IMR-90 (cell line): ENCODE measurements at regions not wholly inside any gene's neighbourhood (a gene's known extent, or its start where the extent isn't known, plus 50 kb on each side); places are given as distances from the start of the nearest gene placed in this dataset.

ENCODE experiments used
- ATAC-seq: fragments of 200-7000 bp; cut with Tn5 transposase; 2 replicates; pipeline ENCODE4 v1.9.1; 2020; ENCODE audit warnings: low read depth, mild to moderate bottlenecking, moderate library complexity
- BruUV-seq: library from RNA; stranded (reverse); fragments of 400-500 nt; replicated peaks from 2 replicates; lab custom pipeline; 2021; lab: Mats Ljungman, UMichigan
- CTCF ChIA-PET: fragments of 300-600 bp; formaldehyde crosslinking; extraction: SDS; loops from one replicate; lab custom pipeline; 2021; ENCODE audit warnings: antibody characterized with exemption; lab: Yijun Ruan, JAX
- POLR2A ChIA-PET: fragments of 300-600 bp; sonication (Branson Sonifier 250); formaldehyde crosslinking; loops from one replicate; lab custom pipeline; 2022; ENCODE audit warnings: antibody characterized with exemption; ENCODE audit not compliant: unreplicated experiment; lab: Charles Lee
- DNase-seq: peaks from one replicate; pipeline ENCODE4 v3.0.0; 2013
- H2AFZ ChIP-seq: replicated peaks from 2 replicates; pipeline ENCODE3; 2013; ENCODE audit warnings: low read length, mild to moderate bottlenecking; ENCODE audit not compliant: poor library complexity
- H2AK5ac ChIP-seq: 2 replicates; pipeline ENCODE4 v1.6.1; 2013; ENCODE audit warnings: low read depth, low read length, inconsistent platforms
- H2AK9ac ChIP-seq: replicated peaks from 2 replicates; pipeline ENCODE3; 2013; ENCODE audit warnings: mild to moderate bottlenecking, low read depth, low read length, moderate library complexity; ENCODE audit not compliant: poor library complexity
- H2BK120ac ChIP-seq: 2 replicates; pipeline ENCODE4 v1.6.1; 2013; ENCODE audit warnings: low read depth, low read length, inconsistent platforms
- H2BK15ac ChIP-seq: 3 replicates; pipeline ENCODE4 v1.6.1; 2013; ENCODE audit warnings: low read depth, low read length, inconsistent platforms
- H2BK20ac ChIP-seq: 2 replicates; pipeline ENCODE4 v1.6.1; 2013; ENCODE audit warnings: low read depth, mild to moderate bottlenecking, inconsistent platforms, low read length, moderate library complexity
- H2BK5ac ChIP-seq: 2 replicates; pipeline ENCODE4 v1.6.1; 2013; ENCODE audit warnings: mild to moderate bottlenecking, low read depth, low read length, inconsistent platforms; ENCODE audit not compliant: poor library complexity, severe bottlenecking
- H3K14ac ChIP-seq: replicated peaks from 2 replicates; pipeline ENCODE4 v1.6.1; 2013; ENCODE audit warnings: low read depth, low read length, inconsistent platforms
- H3K18ac ChIP-seq: 2 replicates; pipeline ENCODE4 v1.6.1; 2013; ENCODE audit warnings: low read depth, low read length, control low read depth
- H3K23ac ChIP-seq: 2 replicates; pipeline ENCODE4 v1.6.1; 2013; ENCODE audit warnings: low read depth, low read length, inconsistent platforms
- H3K27ac ChIP-seq: 2 replicates; pipeline ENCODE4 v1.5.1; 2013; ENCODE audit warnings: mild to moderate bottlenecking, control low read depth, low read length; ENCODE audit not compliant: insufficient read depth
- H3K27me3 ChIP-seq: 2 replicates; pipeline ENCODE4 v1.6.1; 2013; ENCODE audit warnings: low read length; ENCODE audit not compliant: control insufficient read depth, insufficient read depth
- H3K36me3 ChIP-seq: 2 replicates; pipeline ENCODE4 v1.6.1; 2013; ENCODE audit warnings: low read length, mixed read lengths; ENCODE audit not compliant: control insufficient read depth, insufficient read depth
- H3K4ac ChIP-seq: 2 replicates; pipeline ENCODE4 v1.6.1; 2013; ENCODE audit warnings: low read depth, low read length, inconsistent platforms
- H3K4me1 ChIP-seq: 2 replicates; pipeline ENCODE4 v1.6.1; 2013; ENCODE audit warnings: low read length, mixed read lengths; ENCODE audit not compliant: control insufficient read depth, insufficient read depth
- H3K4me2 ChIP-seq: 2 replicates; pipeline ENCODE4 v1.6.1; 2013; ENCODE audit warnings: low read depth, mild to moderate bottlenecking, control low read depth, low read length, moderate library complexity
- H3K4me3 ChIP-seq: 2 replicates; pipeline ENCODE4 v1.5.1; 2013; ENCODE audit warnings: low read depth, mild to moderate bottlenecking, control low read depth, low read length, moderate library complexity; ENCODE audit not compliant: insufficient read depth
- H3K56ac ChIP-seq: 2 replicates; pipeline ENCODE4 v1.6.1; 2013; ENCODE audit warnings: low read length, inconsistent platforms; ENCODE audit not compliant: insufficient read depth; ENCODE audit errors: extremely low read depth
- H3K79me1 ChIP-seq, 2 experiments: 2 replicates each; pipeline ENCODE4 v1.6.1; 2013; ENCODE audit warnings: low read length in 2 of 2, inconsistent platforms in 1 of 2, low read depth in 1 of 2
- H3K9ac ChIP-seq: 2 replicates; pipeline ENCODE4 v1.6.1; 2013; ENCODE audit warnings: low read depth, low read length, control low read depth
- H3K9me1 ChIP-seq: 2 replicates; pipeline ENCODE4 v1.6.1; 2013; ENCODE audit warnings: low read length, inconsistent platforms; ENCODE audit not compliant: insufficient read depth
- H3K9me3 ChIP-seq: 2 replicates; pipeline ENCODE4 v1.6.1; 2013; ENCODE audit warnings: low read length; ENCODE audit not compliant: control insufficient read depth, insufficient read depth
- H4K20me1 ChIP-seq: 2 replicates; pipeline ENCODE4 v1.6.1; 2013; ENCODE audit warnings: low read length, inconsistent platforms; ENCODE audit not compliant: insufficient read depth
- H4K5ac ChIP-seq: 2 replicates; pipeline ENCODE4 v1.6.1; 2013; ENCODE audit warnings: mild to moderate bottlenecking, low read depth, low read length, control low read depth
- H4K8ac ChIP-seq, 2 experiments: 2 replicates each; pipeline ENCODE4 v1.6.1; 2013; ENCODE audit warnings: low read depth in 2 of 2, low read length in 2 of 2, control low read depth in 1 of 2, inconsistent platforms in 1 of 2
- H4K91ac ChIP-seq: 2 replicates; pipeline ENCODE4 v1.6.1; 2013; ENCODE audit warnings: low read depth, low read length, inconsistent platforms; ENCODE audit not compliant: insufficient read depth
- BHLHE40 ChIP-seq: fragments of 150-350 bp; IDR thresholded peaks from 2 replicates; pipeline ENCODE4 v1.6.1; 2016; ENCODE audit warnings: mild to moderate bottlenecking, low read depth, low read length
- NFE2L2 ChIP-seq: fragments of 150-350 bp; IDR thresholded peaks from 2 replicates; pipeline ENCODE4 v1.6.1; 2016; ENCODE audit warnings: low read depth, mild to moderate bottlenecking, low read length
- RAD21 ChIP-seq: IDR thresholded peaks from 2 replicates; pipeline ENCODE4 v1.6.1; 2012; ENCODE audit warnings: low read length, improper control_type of control experiment
- WGBS, 2 experiments: methylation state at CpG; one replicate each; pipeline versions ENCODE4 v1.1.5 to v1.1.7; 2013; ENCODE audit warnings: missing lambda C conversion rate in 2 of 2; ENCODE audit not compliant: insufficient read length in 1 of 2; ENCODE audit errors: extremely low coverage in 2 of 2; 5-methylcytosine and 5-hydroxymethylcytosine counted together
- dilution Hi-C: fragments of 300-500 bp; cut with HindIII; formaldehyde crosslinking; loops from one replicate; pipeline ENCODE4 v1.14.3; 2018; ENCODE audit warnings: low sequenced_read_pairs; ENCODE audit not compliant: unreplicated experiment
- in situ Hi-C: fragments of 300-500 bp; cut with MboI; formaldehyde crosslinking; loops from 3 replicates; pipeline ENCODE4 v1.14.3; 2019; ENCODE audit warnings: low sequenced_read_pairs, inconsistent platforms, mixed read lengths
- intact Hi-C: fragments of 100-400 bp; cut with micrococcal nuclease; formaldehyde crosslinking; loops from 2 replicates; pipeline ENCODE4 v1.10.0; 2022
- TF ChIP-seq, protein P1 (sequence below): conservative IDR thresholded peaks from 2 replicates; pipeline ENCODE4 v1.5.1; 2012; ENCODE audit warnings: mild to moderate bottlenecking, low read depth, low read length, improper control_type of control experiment

DNA sequence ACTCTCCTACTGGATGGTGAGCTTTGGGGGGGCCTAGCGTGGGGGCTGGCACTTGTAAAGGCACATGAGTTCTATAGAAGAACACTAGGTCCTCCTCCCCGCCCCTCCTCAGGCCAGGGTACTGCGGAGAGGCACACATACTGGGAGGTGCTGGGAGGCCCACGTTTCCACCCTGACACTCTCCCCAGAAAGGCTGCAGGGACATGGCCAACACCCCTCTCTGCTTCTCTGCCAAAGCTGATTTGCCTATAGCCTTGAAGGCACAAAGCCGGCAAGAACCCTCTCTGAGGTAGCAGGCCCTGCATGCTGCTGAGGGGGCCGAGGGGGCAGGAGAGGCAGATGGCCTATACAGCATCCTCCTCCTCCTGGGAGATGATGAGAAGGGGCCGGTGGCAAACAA, 112.8 kb downstream of the BUD13 start:
- Histone ChIP-seq H2AK5ac (no peak overlapping the region), H2AFZ (no peak overlapping the region), H3K9me3 (no peaks in the 10 kb centered on the region), H4K91ac (no peak overlapping the region), H3K9ac (no peak overlapping the region), H3K56ac (no peak overlapping the region), H3K79me1 (no peaks in the 10 kb centered on the region), H4K20me1 (no peaks in the 10 kb centered on the region), H2BK15ac (no peak overlapping the region), H3K9me1 (no peaks in the 10 kb centered on the region), H3K27me3 (peaks cover 6% of the 10 kb centered on the region), H2AK9ac (no peak overlapping the region), H3K4me3 (no peak overlapping the region), H3K23ac (no peak overlapping the region), H3K18ac (no peak overlapping the region), H4K5ac (no peak overlapping the region), H3K4me2 (no peak overlapping the region), H3K4me1 (no peaks in the 10 kb centered on the region), H4K8ac (no peak overlapping the region), H3K36me3 (no peaks in the 10 kb centered on the region), H3K4ac (no peak overlapping the region), H2BK120ac (no peak overlapping the region), H2BK20ac (no peak overlapping the region), H2BK5ac (no peak overlapping the region), H3K14ac (no peak overlapping the region), H3K27ac (no peak overlapping the region)
- dilution Hi-C loops: no loop called here
- ChIA-PET POLR2A (no interaction called here), CTCF (no interaction called here)
- no TSS peak for BruUV-seq
- ATAC-seq (no peak), DNase-seq (no peak)
- intact Hi-C loops: no loop called here
- in situ Hi-C loops: no loop called here
- TF ChIP-seq, protein P1, sequence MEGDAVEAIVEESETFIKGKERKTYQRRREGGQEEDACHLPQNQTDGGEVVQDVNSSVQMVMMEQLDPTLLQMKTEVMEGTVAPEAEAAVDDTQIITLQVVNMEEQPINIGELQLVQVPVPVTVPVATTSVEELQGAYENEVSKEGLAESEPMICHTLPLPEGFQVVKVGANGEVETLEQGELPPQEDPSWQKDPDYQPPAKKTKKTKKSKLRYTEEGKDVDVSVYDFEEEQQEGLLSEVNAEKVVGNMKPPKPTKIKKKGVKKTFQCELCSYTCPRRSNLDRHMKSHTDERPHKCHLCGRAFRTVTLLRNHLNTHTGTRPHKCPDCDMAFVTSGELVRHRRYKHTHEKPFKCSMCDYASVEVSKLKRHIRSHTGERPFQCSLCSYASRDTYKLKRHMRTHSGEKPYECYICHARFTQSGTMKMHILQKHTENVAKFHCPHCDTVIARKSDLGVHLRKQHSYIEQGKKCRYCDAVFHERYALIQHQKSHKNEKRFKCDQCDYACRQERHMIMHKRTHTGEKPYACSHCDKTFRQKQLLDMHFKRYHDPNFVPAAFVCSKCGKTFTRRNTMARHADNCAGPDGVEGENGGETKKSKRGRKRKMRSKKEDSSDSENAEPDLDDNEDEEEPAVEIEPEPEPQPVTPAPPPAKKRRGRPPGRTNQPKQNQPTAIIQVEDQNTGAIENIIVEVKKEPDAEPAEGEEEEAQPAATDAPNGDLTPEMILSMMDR: no peak
- no peak for TF ChIP-seq BHLHE40
- no peak for TF ChIP-seq NFE2L2
- TF ChIP-seq RAD21: no peak
- no CpG with 5 or more reads among the region's 7 CpGs for WGBS, 2 experiments
